DOHH2 (cell line): ENCODE measurements at regions not wholly inside any gene's neighbourhood (a gene's known extent, or its start where the extent isn't known, plus 50 kb on each side); places are given as distances from the start of the nearest gene placed in this dataset.

Experiments used
- H3F3A ChIP-seq: fragments of 200-600 bp; sonication (generic), shearing (Covaris generic); 2 replicates; pipeline ENCODE4 v1.6.0; 2016; ENCODE audit warnings: antibody characterized with exemption, mild to moderate bottlenecking; ENCODE audit not compliant: control insufficient read depth, insufficient read depth
- H3K27ac ChIP-seq: fragments of 200-600 bp; sonication (generic); 2 replicates; pipeline ENCODE4 v1.5.1; 2014; ENCODE audit warnings: low read depth, mild to moderate bottlenecking, low read length, moderate library complexity
- H3K27me3 ChIP-seq: fragments of 200-600 bp; sonication (generic); 2 replicates; pipeline ENCODE4 v1.6.1; 2014; ENCODE audit warnings: mild to moderate bottlenecking, low read length, mixed read lengths; ENCODE audit not compliant: control insufficient read depth
- H3K36me3 ChIP-seq: fragments of 200-600 bp; sonication (generic); 2 replicates; pipeline ENCODE4 v1.6.1; 2014; ENCODE audit warnings: mild to moderate bottlenecking, low read length, moderate library complexity, mixed read lengths; ENCODE audit not compliant: control insufficient read depth
- H3K4me1 ChIP-seq: fragments of 200-600 bp; sonication (generic); 2 replicates; pipeline ENCODE4 v1.6.1; 2014; ENCODE audit warnings: mild to moderate bottlenecking, low read length, mixed read lengths; ENCODE audit not compliant: control insufficient read depth
- H3K4me2 ChIP-seq: fragments of 200-600 bp; sonication (generic); 2 replicates; pipeline ENCODE4 v1.6.0; 2014; ENCODE audit warnings: mild to moderate bottlenecking, low read length, moderate library complexity
- H3K4me3 ChIP-seq: fragments of 200-600 bp; sonication (generic); 2 replicates; pipeline ENCODE4 v1.5.1; 2014; ENCODE audit warnings: mild to moderate bottlenecking, low read length, mixed read lengths
- H3K79me2 ChIP-seq: fragments of 200-600 bp; sonication (generic); 2 replicates; pipeline ENCODE4 v1.6.1; 2014; ENCODE audit warnings: mild to moderate bottlenecking, low read length, mixed read lengths; ENCODE audit not compliant: control insufficient read depth
- H3K9me2 ChIP-seq: fragments of 200-600 bp; sonication (generic); replicated peaks from 2 replicates; pipeline ENCODE4 v1.6.1; 2014; ENCODE audit warnings: mild to moderate bottlenecking, low read length, mixed read lengths; ENCODE audit not compliant: control insufficient read depth
- H3K9me3 ChIP-seq: fragments of 200-600 bp; sonication (generic); 2 replicates; pipeline ENCODE4 v1.6.1; 2014; ENCODE audit warnings: antibody characterized with exemption, low read length, mixed read lengths; ENCODE audit not compliant: control insufficient read depth, insufficient read depth
- H4K20me1 ChIP-seq: fragments of 200-600 bp; sonication (generic); 2 replicates; pipeline ENCODE4 v1.6.0; 2014; ENCODE audit warnings: low read depth, mild to moderate bottlenecking, antibody characterized with exemption, low read length, moderate library complexity; ENCODE audit not compliant: control insufficient read depth, insufficient read depth
- EZH2phosphoT487 ChIP-seq: fragments of 200-600 bp; sonication (generic); IDR thresholded peaks from 2 replicates; pipeline ENCODE4 v1.6.1; 2017; ENCODE audit warnings: borderline replicate concordance, mild to moderate bottlenecking, antibody characterized with exemption, low read length, moderate library complexity, mixed read lengths
- TF ChIP-seq, protein P1 (sequence below): fragments of 200-600 bp; sonication (generic); IDR thresholded peaks from one replicate; pipeline ENCODE4 v1.5.1; 2014; ENCODE audit warnings: antibody characterized with exemption, mild to moderate bottlenecking, low read depth, low read length; ENCODE audit not compliant: poor library complexity, severe bottlenecking

DNA sequence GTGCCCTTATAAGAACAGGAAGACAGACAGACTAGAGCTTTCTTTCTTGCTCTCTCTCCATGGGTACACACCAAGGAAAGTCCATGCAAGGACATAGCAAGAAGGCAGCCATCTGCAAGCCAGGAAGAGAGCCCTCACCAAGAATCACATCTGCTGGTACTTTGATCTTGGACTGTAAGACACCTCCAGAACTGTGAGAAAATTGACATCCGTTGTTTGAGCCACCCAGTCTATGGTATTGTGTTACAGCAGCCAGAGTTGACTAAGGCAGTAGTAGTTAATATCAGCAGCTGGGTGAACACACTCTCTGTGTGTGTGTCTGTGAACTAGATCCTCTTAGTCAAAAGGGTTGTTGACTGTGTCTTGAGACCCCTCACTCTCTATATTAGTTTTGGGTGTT lies 53.8 kb upstream of the PPP2R5A start:
- H3K36me3 ChIP-seq, result no peaks in the 10 kb centered on the region
- H4K20me1 ChIP-seq, result no peaks in the 10 kb centered on the region
- peaks cover 23% of the 10 kb centered on the region for H3K27me3 ChIP-seq
- no peaks in the 10 kb centered on the region for H3K79me2 ChIP-seq
- H3K4me1 ChIP-seq, result no peaks in the 10 kb centered on the region
- no peaks in the 10 kb centered on the region for H3F3A ChIP-seq
- TF ChIP-seq EZH2phosphoT487, result no peak
- TF ChIP-seq, protein P1, sequence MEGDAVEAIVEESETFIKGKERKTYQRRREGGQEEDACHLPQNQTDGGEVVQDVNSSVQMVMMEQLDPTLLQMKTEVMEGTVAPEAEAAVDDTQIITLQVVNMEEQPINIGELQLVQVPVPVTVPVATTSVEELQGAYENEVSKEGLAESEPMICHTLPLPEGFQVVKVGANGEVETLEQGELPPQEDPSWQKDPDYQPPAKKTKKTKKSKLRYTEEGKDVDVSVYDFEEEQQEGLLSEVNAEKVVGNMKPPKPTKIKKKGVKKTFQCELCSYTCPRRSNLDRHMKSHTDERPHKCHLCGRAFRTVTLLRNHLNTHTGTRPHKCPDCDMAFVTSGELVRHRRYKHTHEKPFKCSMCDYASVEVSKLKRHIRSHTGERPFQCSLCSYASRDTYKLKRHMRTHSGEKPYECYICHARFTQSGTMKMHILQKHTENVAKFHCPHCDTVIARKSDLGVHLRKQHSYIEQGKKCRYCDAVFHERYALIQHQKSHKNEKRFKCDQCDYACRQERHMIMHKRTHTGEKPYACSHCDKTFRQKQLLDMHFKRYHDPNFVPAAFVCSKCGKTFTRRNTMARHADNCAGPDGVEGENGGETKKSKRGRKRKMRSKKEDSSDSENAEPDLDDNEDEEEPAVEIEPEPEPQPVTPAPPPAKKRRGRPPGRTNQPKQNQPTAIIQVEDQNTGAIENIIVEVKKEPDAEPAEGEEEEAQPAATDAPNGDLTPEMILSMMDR, result no peak
- H3K4me2 ChIP-seq, result no peak overlapping the region
- H3K9me2 ChIP-seq, result no peaks in the 10 kb centered on the region
- H3K27ac ChIP-seq, result no peak overlapping the region
- H3K4me3 ChIP-seq, result no peak overlapping the region
- no peaks in the 10 kb centered on the region for H3K9me3 ChIP-seq

- Histone ChIP-seq H3K79me2 (no peaks in the 10 kb centered on the region), H3K4me3 (no peak overlapping the region), H3K4me2 (no peak overlapping the region), H4K20me1 (no peaks in the 10 kb centered on the region), H3K4me1 (no peaks in the 10 kb centered on the region), H3K36me3 (no peaks in the 10 kb centered on the region), H3K9me2 (no peaks in the 10 kb centered on the region), H3K9me3 (no peaks in the 10 kb centered on the region), H3F3A (no peaks in the 10 kb centered on the region), H3K27me3 (peaks cover 23% of the 10 kb centered on the region), H3K27ac (no peak overlapping the region)
- no peak for TF ChIP-seq EZH2phosphoT487
These were observed 53.1 kb upstream of the PPP2R5A start for GRCh38 chr1:212232090-212232489.

GRCh38 chr1:212233321-212233720 lies 51.9 kb upstream of the PPP2R5A start:
- Histone ChIP-seq H4K20me1 (no peaks in the 10 kb centered on the region), H3K4me1 (no peaks in the 10 kb centered on the region), H3K4me2 (no peak overlapping the region), H3K9me2 (no peaks in the 10 kb centered on the region), H3K79me2 (no peaks in the 10 kb centered on the region), H3F3A (no peaks in the 10 kb centered on the region), H3K4me3 (no peak overlapping the region), H3K36me3 (no peaks in the 10 kb centered on the region), H3K27ac (no peak overlapping the region), H3K27me3 (peaks cover 26% of the 10 kb centered on the region), H3K9me3 (no peaks in the 10 kb centered on the region)
- TF ChIP-seq, protein P1, result no peak
- no peak for TF ChIP-seq EZH2phosphoT487

DNA sequence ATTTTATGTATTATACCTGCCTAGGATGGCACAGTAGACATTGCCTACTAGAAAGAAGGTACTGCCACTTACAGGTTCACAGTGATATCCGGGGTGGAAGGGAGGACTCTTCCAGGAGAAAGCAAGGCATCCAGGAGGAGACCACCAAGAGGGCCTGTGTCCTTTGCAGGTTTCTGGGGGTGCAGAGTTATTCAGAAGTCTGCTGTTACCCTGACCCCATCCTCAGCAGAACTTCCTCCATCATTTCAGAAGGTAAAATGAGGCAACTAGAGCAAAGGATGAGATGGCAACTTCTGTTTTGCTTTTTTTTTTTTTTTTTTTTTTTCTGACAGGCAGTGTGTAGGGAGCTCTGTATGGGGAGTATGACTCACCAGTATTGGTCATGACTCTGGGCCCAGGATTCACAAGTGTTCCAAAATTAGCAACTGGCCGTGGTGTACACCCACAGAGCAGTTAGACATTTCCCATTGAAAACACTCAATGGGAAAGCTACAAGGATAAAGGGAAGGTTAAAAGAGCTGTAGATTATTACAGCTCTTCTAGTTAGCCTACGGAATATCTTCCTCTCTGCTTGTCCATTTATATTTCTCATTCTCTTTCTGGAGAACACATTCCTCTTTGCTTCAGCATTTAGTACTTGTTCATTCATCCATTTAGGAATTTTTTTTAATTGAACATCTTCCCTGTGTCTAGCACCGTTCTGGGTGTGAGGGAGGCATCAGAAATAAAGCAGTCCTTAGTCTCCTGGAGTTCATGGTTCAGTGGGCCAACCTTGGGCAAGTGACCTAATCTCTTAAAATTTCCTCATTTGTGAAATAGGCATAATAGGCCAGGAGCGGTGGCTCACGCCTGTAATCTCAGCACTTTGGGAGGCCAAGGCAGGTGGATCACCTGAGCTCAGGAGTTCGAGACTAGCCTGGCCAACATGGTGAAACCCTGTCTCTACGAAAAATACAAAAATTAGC lies 50.5 kb upstream of the PPP2R5A start:
- Histone ChIP-seq H3K27me3 (peaks cover 25% of the 10 kb centered on the region), H3K4me2 (no peak overlapping the region), H3K9me3 (no peaks in the 10 kb centered on the region), H3K36me3 (no peaks in the 10 kb centered on the region), H3K4me3 (no peak overlapping the region), H4K20me1 (no peaks in the 10 kb centered on the region), H3K9me2 (no peaks in the 10 kb centered on the region), H3K79me2 (no peaks in the 10 kb centered on the region), H3F3A (no peaks in the 10 kb centered on the region), H3K27ac (no peak overlapping the region), H3K4me1 (no peaks in the 10 kb centered on the region)
- TF ChIP-seq, protein P1, result no peak
- no peak for TF ChIP-seq EZH2phosphoT487
